HG03139 (cell line): ENCODE measurements at regions not wholly inside any gene's neighbourhood (a gene's known extent, or its start where the extent isn't known, plus 50 kb on each side); places are given as distances from the start of the nearest gene placed in this dataset.

Experiments
- ATAC-seq: cut with Tn5 transposase; IDR thresholded peaks from one replicate; pipeline ENCODE4 v1.9.1; 2021; ENCODE audit not compliant: unreplicated experiment

DNA sequence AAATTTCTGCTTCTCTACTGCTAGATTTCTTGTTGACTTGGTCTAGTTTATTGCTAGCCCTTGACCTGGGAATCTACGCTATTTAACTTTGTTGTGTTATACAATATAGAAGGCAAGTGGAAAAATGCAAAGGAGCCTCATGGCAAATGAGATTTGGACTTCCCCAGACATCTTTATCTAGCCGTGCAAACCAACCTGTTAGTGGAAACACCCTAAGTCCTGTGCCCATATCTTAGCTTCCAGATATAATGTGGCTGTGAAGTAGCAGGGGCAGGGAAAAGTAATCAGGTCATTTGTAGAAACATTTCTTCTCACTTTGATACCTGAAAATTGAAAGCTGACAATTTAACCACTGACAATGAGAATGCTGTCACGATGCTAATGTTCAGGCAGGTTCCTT, 90.7 kb upstream of the ATP2B1 start:
- no peak for ATAC-seq

GRCh38 chr12:89797436-89797835, 88.8 kb upstream of the ATP2B1 start:
- ATAC-seq: no peak

DNA sequence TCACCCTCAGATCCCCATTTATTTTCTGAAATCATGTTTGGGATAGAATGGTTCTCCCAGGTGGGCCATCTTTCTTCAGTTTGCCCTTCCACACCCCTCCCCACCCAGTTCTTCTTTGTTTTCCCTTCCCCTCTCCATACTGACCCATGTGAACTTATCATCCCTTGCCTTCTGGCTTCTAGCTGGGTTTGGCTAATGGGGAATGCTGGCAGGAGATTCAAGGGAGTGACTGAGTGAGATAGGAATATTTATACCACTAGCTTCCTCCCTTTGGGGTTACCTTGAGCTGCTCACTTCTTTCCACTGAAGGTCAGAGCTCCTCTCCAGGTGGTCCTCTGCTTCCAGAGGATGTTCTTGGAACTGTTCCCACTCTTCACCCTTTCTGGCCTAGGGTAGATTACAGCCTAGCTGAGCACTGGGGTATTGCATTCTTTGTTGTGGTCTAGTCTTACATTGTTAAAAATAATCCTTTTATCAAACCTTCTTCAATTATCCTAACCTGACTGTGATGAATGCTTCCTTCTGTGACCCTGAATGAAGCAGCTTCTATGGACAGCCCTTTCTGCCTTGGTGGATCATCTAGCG, 88.3 kb upstream of the ATP2B1 start:
- no peak for ATAC-seq

- no peak for ATAC-seq
Measured at GRCh38 chr12:89793946-89794345, 85.3 kb upstream of the ATP2B1 start.

DNA sequence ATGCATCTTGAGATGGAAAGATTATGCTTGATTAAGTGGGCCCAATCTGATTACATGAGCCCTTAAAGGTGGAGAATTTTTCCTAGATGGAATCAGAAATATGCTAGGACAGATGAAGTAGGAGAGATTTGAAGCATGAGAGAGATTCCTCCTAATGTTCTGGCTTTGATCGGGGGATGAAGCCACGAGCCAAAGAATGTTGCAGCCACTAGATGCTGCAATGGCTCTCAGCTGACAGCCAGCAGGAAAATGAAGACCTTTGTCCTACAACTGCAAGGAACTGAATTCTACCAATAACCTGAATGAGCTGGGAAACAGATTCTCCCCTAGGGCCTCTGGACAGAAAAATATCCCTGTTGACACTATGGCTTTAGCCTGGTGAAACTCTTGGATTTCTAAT, 82.6 kb upstream of the ATP2B1 start:
- no peak for ATAC-seq

GRCh38 chr12:89789862-89790261, 81.2 kb upstream of the ATP2B1 start:
- peak; percentile 74 for ATAC-seq

DNA sequence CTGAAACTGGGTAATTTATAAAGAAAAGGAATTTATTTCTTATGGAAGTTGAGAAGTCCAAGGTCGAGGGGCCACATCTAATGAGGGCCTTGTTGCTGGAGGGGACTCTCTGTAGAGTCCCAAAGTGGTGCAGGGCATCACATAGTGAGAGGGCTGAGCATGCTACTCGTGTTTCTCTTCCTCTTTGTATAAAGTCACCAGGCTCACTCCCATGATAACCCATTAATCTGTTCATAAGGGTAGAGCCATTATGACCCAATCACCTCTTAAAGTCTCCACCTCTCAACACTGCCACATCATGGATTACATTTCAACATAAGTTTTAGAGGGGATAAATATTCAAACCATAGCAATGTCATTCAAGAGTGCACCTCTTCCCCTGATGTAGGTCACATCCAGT, 79.1 kb upstream of the ATP2B1 start:
- no peak for ATAC-seq

DNA sequence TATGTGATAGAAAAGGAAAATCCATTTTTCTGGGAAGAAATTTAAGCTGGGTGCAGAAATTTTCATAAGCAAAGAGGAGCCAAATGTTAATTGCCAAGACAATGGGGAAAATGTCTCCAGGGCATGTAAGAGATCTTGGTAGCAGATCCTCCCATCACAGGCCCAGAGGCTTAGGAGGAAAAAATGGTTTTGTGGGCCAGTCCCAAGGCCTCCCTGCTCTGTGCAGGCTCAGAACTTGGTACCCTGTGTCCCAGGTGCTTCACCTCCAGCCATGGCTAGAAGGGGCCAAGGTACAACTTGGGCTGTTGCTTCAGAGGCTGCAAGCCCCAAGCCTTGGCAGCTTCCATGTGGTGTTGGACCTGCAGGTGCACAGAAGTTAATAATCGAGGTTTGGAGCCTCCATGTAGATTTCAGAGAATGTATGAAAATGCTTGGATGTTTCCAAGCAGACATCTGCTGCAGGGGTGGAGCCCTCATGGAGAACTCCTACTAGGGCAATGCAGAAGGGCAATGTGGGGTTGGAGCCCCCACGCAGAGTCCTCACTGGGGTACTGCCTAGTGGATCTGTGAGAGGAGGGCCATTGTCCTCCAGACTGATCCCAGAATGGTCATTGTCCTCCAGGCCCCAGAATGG, 77.7 kb upstream of the ATP2B1 start:
- ATAC-seq: no peak

GRCh38 chr12:89783359-89784060, 74.9 kb upstream of the ATP2B1 start:
- no peak for ATAC-seq

DNA sequence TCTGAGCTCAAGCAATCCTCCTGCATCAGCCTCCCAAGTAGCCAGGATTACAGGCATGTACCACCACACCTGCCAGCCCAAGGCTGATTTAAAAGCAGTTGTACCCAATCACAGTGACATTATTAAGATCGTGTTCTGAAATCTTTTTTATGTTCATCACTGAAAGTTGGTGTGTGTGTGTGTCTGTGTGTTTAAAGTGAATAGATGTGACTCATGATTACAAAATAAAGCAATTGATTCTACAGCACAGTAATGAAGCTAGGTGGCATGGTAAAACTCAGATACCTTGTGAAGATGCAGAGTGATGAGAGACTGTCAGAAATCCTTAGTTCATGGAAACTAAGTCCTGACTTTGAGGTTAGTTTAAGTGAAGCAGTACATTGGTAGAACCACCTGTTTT, 74.2 kb upstream of the ATP2B1 start:
- ATAC-seq: no peak

- no peak for ATAC-seq
Measured at GRCh38 chr12:89781946-89782550, 73.4 kb upstream of the ATP2B1 start.

- no peak for ATAC-seq
Measured at GRCh38 chr12:89781156-89781555, 72.5 kb upstream of the ATP2B1 start.

- ATAC-seq: no peak
Measured at GRCh38 chr12:89779090-89779489, 70.5 kb upstream of the ATP2B1 start.

DNA sequence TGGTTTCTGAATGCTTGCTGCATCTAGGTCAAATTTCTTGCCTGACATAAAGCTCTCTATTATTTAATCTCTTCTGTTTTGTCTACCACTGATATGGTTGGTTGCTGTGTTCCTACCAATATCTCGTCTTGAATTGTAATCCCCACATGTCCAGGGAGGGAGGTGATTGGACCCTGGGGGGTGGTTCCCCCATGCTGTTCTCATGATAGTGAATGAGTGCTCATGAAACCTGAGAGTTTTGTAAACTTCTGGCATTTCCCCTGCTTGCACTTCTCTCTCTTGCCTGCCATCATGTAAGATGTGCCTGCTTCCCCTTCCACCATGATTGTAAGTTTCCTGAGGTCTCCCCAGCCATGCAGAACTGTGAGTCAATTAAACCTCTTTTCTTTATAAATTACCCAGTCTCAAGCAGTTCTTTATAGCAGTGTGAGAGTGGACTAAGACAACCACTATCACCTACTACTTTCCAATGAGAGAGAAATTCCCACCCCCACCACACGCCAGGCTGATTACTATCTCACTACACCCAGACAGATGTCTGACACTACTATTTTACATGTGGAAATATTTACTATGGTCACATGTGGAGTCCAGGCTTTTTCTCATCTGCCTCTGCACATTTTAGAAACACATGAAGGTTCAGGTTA, 69.2 kb upstream of the ATP2B1 start:
- no peak for ATAC-seq

DNA sequence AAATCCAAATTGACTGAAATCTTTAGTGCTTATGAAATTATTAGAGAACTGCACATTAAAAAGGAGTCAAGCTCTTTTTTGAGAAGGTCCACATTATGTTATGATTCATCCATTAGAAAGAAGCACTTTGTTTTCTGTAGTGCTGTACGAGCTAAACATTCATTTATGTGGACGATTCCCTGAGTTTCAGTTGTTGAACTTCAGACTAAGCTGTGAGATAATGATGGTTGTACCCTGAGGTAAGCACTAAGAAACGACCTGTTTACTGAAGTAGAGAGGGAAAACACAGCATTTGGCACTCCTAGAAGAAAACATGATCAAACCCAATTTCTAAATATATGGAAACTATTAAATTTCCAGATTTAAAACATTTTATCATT, 67.3 kb upstream of the ATP2B1 start:
- no peak for ATAC-seq

GRCh38 chr12:89775063-89775985, 66.7 kb upstream of the ATP2B1 start:
- no peak for ATAC-seq

- ATAC-seq: no peak
Measured at GRCh38 chr12:89774645-89775044, 66.0 kb upstream of the ATP2B1 start.

GRCh38 chr12:89770391-89770790, 61.8 kb upstream of the ATP2B1 start:
- ATAC-seq: no peak

DNA sequence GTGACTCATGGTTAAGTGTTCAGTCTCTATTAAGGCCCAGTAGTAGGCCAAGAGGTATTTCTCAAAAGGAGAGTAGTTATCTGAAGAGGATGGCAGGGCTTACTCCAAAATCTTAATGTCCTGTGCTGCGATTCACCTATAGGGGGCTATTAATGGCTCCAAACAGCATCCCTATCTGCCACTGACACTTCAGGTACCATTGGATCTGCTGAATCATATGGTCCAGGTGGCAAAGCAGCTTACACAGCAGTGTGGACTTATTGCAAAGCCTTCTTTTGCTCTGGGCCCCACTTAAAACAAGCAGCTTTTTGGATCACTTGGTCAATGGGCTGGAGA, 60.8 kb upstream of the ATP2B1 start:
- ATAC-seq: no peak

DNA sequence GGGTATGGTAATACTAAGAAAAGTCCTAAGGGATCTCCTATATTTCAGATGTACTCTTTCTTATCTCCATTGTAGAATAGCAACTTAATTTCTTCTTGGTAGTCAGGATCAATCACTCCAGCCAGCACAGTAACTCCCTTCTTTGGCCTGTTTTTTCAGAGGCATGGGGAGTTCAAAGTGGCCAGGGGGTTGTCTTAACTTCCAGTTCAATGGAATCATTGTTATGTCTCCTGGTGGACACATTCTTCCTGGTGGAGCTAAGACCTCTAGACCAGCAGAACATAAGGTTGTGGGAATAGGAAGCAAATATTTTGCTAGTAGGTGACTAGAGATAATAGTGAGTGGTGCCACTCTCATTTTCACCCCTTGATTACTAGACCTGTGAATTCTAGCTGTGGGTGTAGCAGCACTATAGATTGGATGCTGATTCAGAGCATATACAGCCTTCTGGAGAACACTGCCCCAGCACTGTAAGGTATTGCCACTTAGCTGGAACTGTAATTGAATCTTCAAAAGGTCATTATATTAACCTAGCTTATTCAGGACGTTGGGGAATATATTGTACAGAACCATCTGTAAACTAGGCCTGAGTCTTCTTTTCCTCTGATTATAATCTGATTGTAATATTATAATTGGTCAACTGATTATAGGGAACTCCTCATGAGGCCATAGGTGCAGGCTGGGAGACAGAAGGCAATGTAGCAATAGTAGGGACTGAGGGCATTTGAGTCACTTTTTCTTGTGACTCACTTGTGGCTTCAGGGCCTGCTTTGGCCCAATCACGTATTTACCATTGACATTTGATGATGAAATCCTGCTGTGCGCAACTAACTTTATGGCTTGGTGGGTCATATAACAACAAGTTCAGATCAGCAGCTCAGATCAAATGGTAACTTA, 60.2 kb upstream of the ATP2B1 start:
- no peak for ATAC-seq
